ENCODE measurements at regions not wholly inside any gene's neighbourhood (a gene's known extent, or its start where the extent isn't known, plus 50 kb on each side); places are given as distances from the start of the nearest gene placed in this dataset.

- peak; percentile 28 for DNase-seq
- in situ Hi-C loops (cut with HindIII; ENCODE audit: low pct_ligation_motif_present, low sequenced_read_pairs) = no loop called here
- Histone ChIP-seq H3K27ac (no peak overlapping the region), H3K4me3 (ENCODE audit: low read depth, low read length) (no peak overlapping the region), H3K36me3 (replicated peaks) (no peaks in the 10 kb centered on the region), H3K27me3 (replicated peaks) (no peaks in the 10 kb centered on the region)
- TF ChIP-seq CTCF (IDR thresholded peaks at IDR 0.05; ENCODE audit: low read depth, low read length, missing control alignments) = no peak
These were observed 1072.6 kb upstream of the NUDT12 start for GRCh38 chr5:104635227-104635626.

DNA sequence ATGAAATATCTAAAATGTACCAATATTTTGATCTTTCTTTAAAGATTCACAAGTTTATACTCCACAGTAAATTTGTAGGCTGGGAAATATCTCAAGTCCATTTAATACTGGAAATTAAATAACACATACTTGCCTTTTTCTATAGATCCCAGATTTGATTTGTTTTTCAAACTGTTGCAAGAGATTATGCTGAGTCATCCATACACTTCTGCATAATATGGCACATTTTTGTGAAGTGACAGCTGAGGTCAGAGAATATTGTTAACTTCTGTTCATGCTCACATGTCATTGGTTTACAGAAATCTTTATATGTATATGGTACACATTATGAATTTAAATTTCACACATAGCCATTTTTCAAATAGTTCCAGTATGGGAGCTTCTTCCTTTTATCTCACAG, 1066.3 kb upstream of the NUDT12 start:
- no peaks in the 10 kb centered on the region for H3K27me3 ChIP-seq (replicated peaks)
- no peak overlapping the region for H3K27ac ChIP-seq
- peak; percentile 11 for DNase-seq
- TF ChIP-seq CTCF (IDR thresholded peaks at IDR 0.05; ENCODE audit: low read depth, low read length, missing control alignments) = no peak
- H3K4me3 ChIP-seq (ENCODE audit: low read depth, low read length) = no peak overlapping the region
- in situ Hi-C loops (cut with HindIII; ENCODE audit: low pct_ligation_motif_present, low sequenced_read_pairs) = no loop called here
- no peaks in the 10 kb centered on the region for H3K36me3 ChIP-seq (replicated peaks)

DNA sequence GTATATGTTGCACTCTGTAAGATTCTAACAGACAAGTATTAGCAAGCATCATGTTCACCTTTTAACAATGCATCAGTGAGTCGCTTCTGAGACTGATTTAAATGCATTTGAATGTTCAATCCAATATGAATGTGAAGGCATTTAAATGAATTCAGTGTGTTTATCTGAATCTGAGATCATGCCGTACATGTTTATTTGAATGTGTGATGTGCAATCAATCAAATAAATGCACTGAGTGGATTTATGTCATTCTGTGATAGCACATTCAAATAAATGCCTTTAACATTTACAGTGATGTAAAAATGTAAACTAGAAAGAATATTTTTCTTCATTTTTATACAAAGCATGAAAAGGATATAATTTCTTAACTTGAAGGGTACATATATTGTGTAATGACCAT, 1063.5 kb upstream of the NUDT12 start:
- Histone ChIP-seq H3K4me3 (ENCODE audit: low read depth, low read length) (no peak overlapping the region), H3K27me3 (replicated peaks) (no peaks in the 10 kb centered on the region), H3K36me3 (replicated peaks) (no peaks in the 10 kb centered on the region), H3K27ac (no peak overlapping the region)
- TF ChIP-seq CTCF (IDR thresholded peaks at IDR 0.05; ENCODE audit: low read depth, low read length, missing control alignments) = no peak
- in situ Hi-C loops (cut with HindIII; ENCODE audit: low pct_ligation_motif_present, low sequenced_read_pairs) = no loop called here
- DNase-seq = no peak

DNA sequence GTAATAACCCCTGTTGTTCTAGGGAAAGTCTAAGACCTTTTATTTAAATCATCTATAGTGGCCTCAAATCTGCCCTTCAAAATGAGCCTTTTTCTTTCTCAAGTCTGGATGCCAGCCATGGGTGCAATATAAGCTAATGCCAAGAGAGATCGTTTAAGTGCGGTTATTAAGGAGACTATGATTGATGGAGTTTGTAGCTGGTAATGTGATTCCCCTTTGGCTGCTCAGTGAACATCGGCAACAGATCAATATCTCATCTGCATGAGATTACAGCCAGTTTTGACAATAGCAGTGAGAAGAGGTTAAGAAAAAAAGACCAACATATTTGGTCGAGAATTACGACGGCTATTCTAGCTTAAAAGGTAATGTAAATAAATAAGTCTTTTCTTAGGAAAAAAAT, 1049.4 kb upstream of the NUDT12 start:
- no peak overlapping the region for H3K4me3 ChIP-seq (ENCODE audit: low read depth, low read length)
- H3K27ac ChIP-seq = no peak overlapping the region
- in situ Hi-C loops (cut with HindIII; ENCODE audit: low pct_ligation_motif_present, low sequenced_read_pairs) = no loop called here
- TF ChIP-seq CTCF (IDR thresholded peaks at IDR 0.05; ENCODE audit: low read depth, low read length, missing control alignments) = no peak
- no peaks in the 10 kb centered on the region for H3K36me3 ChIP-seq (replicated peaks)
- H3K27me3 ChIP-seq (replicated peaks) = no peaks in the 10 kb centered on the region
- no peak for DNase-seq

GRCh38 chr5:104611135-104611767, 1048.7 kb upstream of the NUDT12 start:
- Histone ChIP-seq H3K27me3 (replicated peaks) (no peaks in the 10 kb centered on the region), H3K27ac (no peak overlapping the region), H3K36me3 (replicated peaks) (no peaks in the 10 kb centered on the region), H3K4me3 (ENCODE audit: low read depth, low read length) (no peak overlapping the region)
- DNase-seq = no peak
- no peak for TF ChIP-seq CTCF (IDR thresholded peaks at IDR 0.05; ENCODE audit: low read depth, low read length, missing control alignments)
- in situ Hi-C loops (cut with HindIII; ENCODE audit: low pct_ligation_motif_present, low sequenced_read_pairs) = no loop called here

DNA sequence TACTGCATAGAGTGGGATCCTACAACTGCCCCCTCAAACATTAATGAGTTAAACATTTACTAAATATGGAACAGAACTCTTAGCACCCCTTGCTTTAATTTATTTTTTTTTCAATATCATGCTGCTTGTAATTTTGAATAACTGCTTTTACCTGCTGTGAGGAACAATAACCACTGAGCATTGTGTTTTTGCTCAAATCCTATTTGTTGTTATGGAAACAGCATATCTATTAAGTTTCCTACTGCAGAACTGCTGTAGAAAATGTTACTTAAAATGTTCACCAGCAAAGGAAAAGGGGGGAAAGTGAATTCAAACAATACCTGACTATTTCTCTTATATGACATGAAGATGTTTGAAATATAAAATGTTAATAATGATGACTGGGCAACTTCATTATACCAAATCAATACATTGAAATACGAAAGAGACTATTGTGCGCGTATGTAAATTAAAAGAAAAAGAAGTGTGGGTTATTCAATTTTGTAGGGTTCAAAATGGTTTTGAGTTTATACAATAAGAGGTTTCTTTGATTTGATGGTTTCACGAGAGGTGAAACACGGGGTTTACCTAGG, 1043.8 kb upstream of the NUDT12 start:
- DNase-seq = no peak
- in situ Hi-C loops (cut with HindIII; ENCODE audit: low pct_ligation_motif_present, low sequenced_read_pairs) = no loop called here
- Histone ChIP-seq H3K27me3 (replicated peaks) (no peaks in the 10 kb centered on the region), H3K27ac (no peak overlapping the region), H3K4me3 (ENCODE audit: low read depth, low read length) (no peak overlapping the region), H3K36me3 (replicated peaks) (no peaks in the 10 kb centered on the region)
- no peak for TF ChIP-seq CTCF (IDR thresholded peaks at IDR 0.05; ENCODE audit: low read depth, low read length, missing control alignments)
